ENCODE measurements at regions not wholly inside any gene's neighbourhood (a gene's known extent, or its start where the extent isn't known, plus 50 kb on each side); places are given as distances from the start of the nearest gene placed in this dataset.

GRCh38 chr18:45549290-45549689, 66.0 kb upstream of the SLC14A2 start:
- DNase-seq: no peak

- DNase-seq: no peak
Observed at GRCh38 chr18:45551142-45551815, 64.0 kb upstream of the SLC14A2 start.

GRCh38 chr18:45553723-45554388, 61.4 kb upstream of the SLC14A2 start:
- no peak for DNase-seq

GRCh38 chr18:45554389-45554737, 60.9 kb upstream of the SLC14A2 start:
- DNase-seq: no peak

GRCh38 chr18:45556222-45556621, 59.1 kb upstream of the SLC14A2 start:
- no peak for DNase-seq

- DNase-seq: no peak
Observed at GRCh38 chr18:45557287-45557686, 58.0 kb upstream of the SLC14A2 start.

GRCh38 chr18:45557779-45558178, 57.5 kb upstream of the SLC14A2 start:
- DNase-seq: no peak

GRCh38 chr18:45559258-45559657, 56.0 kb upstream of the SLC14A2 start:
- DNase-seq: no peak

GRCh38 chr18:45560870-45561269, 54.4 kb upstream of the SLC14A2 start:
- no peak for DNase-seq

- no peak for DNase-seq
Observed at GRCh38 chr18:45562567-45563479, 52.5 kb upstream of the SLC14A2 start.

GRCh38 chr18:45565280-45565970, 49.9 kb upstream of the SLC14A2 start:
- no peak for DNase-seq
